ENCODE measurements at regions not wholly inside any gene's neighbourhood (a gene's known extent, or its start where the extent isn't known, plus 50 kb on each side); places are given as distances from the start of the nearest gene placed in this dataset.
"Not testable (repeated sequence)": the region's sequence is repeated elsewhere in the genome, so short reads cannot be mapped to it uniquely, and the experiment has no call there.

- no peak for DNase-seq
Observed at GRCh38 chr3:31053299-31053698, 158.8 kb upstream of the GADL1 start.

- DNase-seq: no peak
Observed at GRCh38 chr3:31054032-31054431, 159.6 kb upstream of the GADL1 start.

GRCh38 chr3:31055757-31056156 is 161.3 kb upstream of the GADL1 start:
- no peak for DNase-seq

GRCh38 chr3:31057891-31058290 is 163.4 kb upstream of the GADL1 start:
- DNase-seq: no peak

- DNase-seq: no peak
Observed at GRCh38 chr3:31064021-31064420, 169.6 kb upstream of the GADL1 start.

GRCh38 chr3:31065765-31066164 is 171.3 kb upstream of the GADL1 start:
- DNase-seq: no peak

- no peak for DNase-seq
Observed at GRCh38 chr3:31067004-31067403, 172.5 kb upstream of the GADL1 start.

- DNase-seq: no peak
Observed at GRCh38 chr3:31075471-31075870, 181.0 kb upstream of the GADL1 start.

GRCh38 chr3:31075876-31076275 is 181.4 kb upstream of the GADL1 start:
- DNase-seq: no peak

GRCh38 chr3:31077021-31077601 is 182.7 kb upstream of the GADL1 start:
- peak; percentile 68 for DNase-seq

GRCh38 chr3:31077826-31078225 is 183.4 kb upstream of the GADL1 start:
- DNase-seq: no peak

GRCh38 chr3:31079689-31080088 is 185.2 kb upstream of the GADL1 start:
- DNase-seq: no peak

- no peak for DNase-seq
Observed at GRCh38 chr3:31081018-31081662, 186.7 kb upstream of the GADL1 start.

GRCh38 chr3:31086148-31086547 is 191.7 kb upstream of the GADL1 start:
- no peak for DNase-seq

- no peak for DNase-seq
Observed at GRCh38 chr3:31086698-31087097, 192.2 kb upstream of the GADL1 start.

GRCh38 chr3:31091748-31092147 is 197.3 kb upstream of the GADL1 start:
- DNase-seq: no peak

GRCh38 chr3:31092748-31093589 is 198.5 kb upstream of the GADL1 start:
- no peak for DNase-seq

- DNase-seq: no peak
Observed at GRCh38 chr3:31093606-31094005, 199.1 kb upstream of the GADL1 start.

- DNase-seq: no peak
Observed at GRCh38 chr3:31094048-31094447, 199.6 kb upstream of the GADL1 start.

- no peak for DNase-seq
Observed at GRCh38 chr3:31095255-31095654, 200.8 kb upstream of the GADL1 start.

- no peak for DNase-seq
Observed at GRCh38 chr3:31096661-31097395, 202.4 kb upstream of the GADL1 start.

- no peak for DNase-seq
Observed at GRCh38 chr3:31100519-31100918, 206.1 kb upstream of the GADL1 start.

- not testable (repeated sequence) for DNase-seq
Observed at GRCh38 chr3:31101285-31101684, 206.8 kb upstream of the GADL1 start.

Measured in stimulated activated CD4-positive, alpha-beta T cell treated with anti-CD3 and anti-CD28 coated beads, Interleukin-15, amount 100 ng/mL, for 24 hours (primary cell).